ENCODE measurements at regions not wholly inside any gene's neighbourhood (a gene's known extent, or its start where the extent isn't known, plus 50 kb on each side); places are given as distances from the start of the nearest gene placed in this dataset.

- TF ChIP-seq PRDM1 (tag by site-specific recombination; IDR thresholded peaks at IDR 0.05) (no peak), ZNF561 (tag by site-specific recombination; IDR thresholded peaks at IDR 0.05; ENCODE audit: borderline replicate concordance) (no peak), ZNF521 (tag by site-specific recombination; IDR thresholded peaks at IDR 0.05) (no peak), ZNF626 (tag by site-specific recombination; IDR thresholded peaks at IDR 0.05) (no peak)
These were observed 97.0 kb upstream of the CCSER1 start (continued) for GRCh38 chr4:90030202-90030601.

- ChIA-PET POLR2A (no interaction called here), CTCF (interaction anchor here (0.6 to 1.2 kb wide), 2 partner anchors 59 to 70 kb away, joined by 3 to 5 read pairs; no protein-coding TSS in a partner anchor)
- Histone ChIP-seq H3K9me3 (ENCODE audit: control insufficient read depth, insufficient read depth, low read depth, low read length) (no peaks in the 10 kb centered on the region), H3K4me1 (ENCODE audit: control insufficient read depth, insufficient read depth, low read length) (no peaks in the 10 kb centered on the region), H3K4me3 (ENCODE audit: low read depth, low read length) (no peak overlapping the region), H3K36me3 (ENCODE audit: control insufficient read depth in 2 of 2, insufficient read depth in 1 of 2, low read length in 2 of 2) (no peaks in the 10 kb centered on the region), H3K27ac (ENCODE audit: extremely low read depth, low read depth, low read length) (no peak overlapping the region)
- 0 out of 2 replicates have a peak, but pooled peaks have one; percentile 13 for TF ChIP-seq ZBTB17 (tag by site-specific recombination; IDR thresholded peaks at IDR 0.05)
- 0 out of 2 replicates have a peak, but pooled peaks have one; percentile 10 for TF ChIP-seq ZNF654 (tag by site-specific recombination; IDR thresholded peaks at IDR 0.05; ENCODE audit: low read depth)
- no peak for TF ChIP-seq ZNF18 (tag by site-specific recombination; IDR thresholded peaks at IDR 0.05)
- TF ChIP-seq ZNF621 (tag by site-specific recombination; IDR thresholded peaks at IDR 0.05), result no peak
- TF ChIP-seq ZEB2 (tag by site-specific recombination; IDR thresholded peaks at IDR 0.05), result no peak
- no peak for TF ChIP-seq ZNF148 (tag by site-specific recombination; IDR thresholded peaks at IDR 0.05; ENCODE audit: borderline replicate concordance)
- TF ChIP-seq ZNF175 (tag by site-specific recombination; IDR thresholded peaks at IDR 0.05), result no peak
- no peak for TF ChIP-seq ZNF704 (tag by site-specific recombination; IDR thresholded peaks at IDR 0.05)
- no peak for TF ChIP-seq ZNF155 (tag by site-specific recombination; IDR thresholded peaks at IDR 0.05)
- no peak for TF ChIP-seq ZNF366 (tag by site-specific recombination; conservative IDR thresholded peaks at IDR 0.05)
- TF ChIP-seq ZNF239 (tag by site-specific recombination; IDR thresholded peaks at IDR 0.05), result no peak
- TF ChIP-seq ZNF530 (tag by site-specific recombination; IDR thresholded peaks at IDR 0.05; ENCODE audit: low read depth), result no peak
- TF ChIP-seq ZNF280C (tag by site-specific recombination; IDR thresholded peaks at IDR 0.05), result no peak
- TF ChIP-seq KLF10 (tag by site-specific recombination; IDR thresholded peaks at IDR 0.05), result no peak
- no peak for TF ChIP-seq ZNF10 (tag by site-specific recombination; IDR thresholded peaks at IDR 0.05)
- TF ChIP-seq REPIN1 (tag by site-specific recombination; IDR thresholded peaks at IDR 0.05; ENCODE audit: low read depth), result no peak
These were observed 96.2 kb upstream of the CCSER1 start for GRCh38 chr4:90030953-90031352.
